Activated T-cell treated with anti-CD3 and anti-CD28 coated beads for 24 hours (primary cell): ENCODE measurements at regions not wholly inside any gene's neighbourhood (a gene's known extent, or its start where the extent isn't known, plus 50 kb on each side); places are given as distances from the start of the nearest gene placed in this dataset.
"Not testable (repeated sequence)": the region's sequence is repeated elsewhere in the genome, so short reads cannot be mapped to it uniquely, and the experiment has no call there.

Experiments
- DNase-seq: peaks from one replicate; pipeline ENCODE4 v3.0.0-alpha.2; 2020; ENCODE audit warnings: low read depth

DNA sequence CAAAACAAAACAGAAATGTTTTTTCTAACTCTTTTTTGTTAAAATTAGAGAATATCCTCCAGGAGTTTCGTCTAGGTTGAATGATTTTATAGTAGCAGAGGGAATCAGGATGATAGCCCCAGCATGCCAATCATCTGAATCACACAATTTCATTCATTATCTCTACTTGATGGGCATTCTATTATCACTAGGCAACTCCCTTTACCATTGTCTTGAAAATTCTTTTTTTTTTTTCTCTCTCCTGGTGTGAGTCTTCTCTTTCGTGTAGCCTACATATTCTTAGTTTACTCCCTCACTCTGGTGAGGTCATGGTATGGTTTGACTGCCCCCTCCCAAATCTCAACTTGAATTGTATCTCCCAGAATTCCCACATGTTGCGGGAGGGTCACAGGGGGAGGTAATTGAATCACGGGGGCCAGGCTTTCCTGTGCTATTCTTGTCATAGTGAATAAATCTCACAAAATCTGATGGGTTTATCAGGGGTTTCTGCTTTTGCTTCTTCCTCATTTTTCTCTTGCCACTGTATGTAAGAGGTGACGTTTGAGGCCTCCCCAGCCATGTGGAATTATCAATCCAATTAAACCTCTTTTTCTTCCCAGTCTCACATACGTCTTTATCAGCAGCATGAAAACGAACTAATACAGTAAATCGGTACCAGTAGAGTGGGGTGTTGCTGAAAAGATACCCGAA lies 105.0 kb downstream of the OTUD1 start:
- no peak for DNase-seq

DNA sequence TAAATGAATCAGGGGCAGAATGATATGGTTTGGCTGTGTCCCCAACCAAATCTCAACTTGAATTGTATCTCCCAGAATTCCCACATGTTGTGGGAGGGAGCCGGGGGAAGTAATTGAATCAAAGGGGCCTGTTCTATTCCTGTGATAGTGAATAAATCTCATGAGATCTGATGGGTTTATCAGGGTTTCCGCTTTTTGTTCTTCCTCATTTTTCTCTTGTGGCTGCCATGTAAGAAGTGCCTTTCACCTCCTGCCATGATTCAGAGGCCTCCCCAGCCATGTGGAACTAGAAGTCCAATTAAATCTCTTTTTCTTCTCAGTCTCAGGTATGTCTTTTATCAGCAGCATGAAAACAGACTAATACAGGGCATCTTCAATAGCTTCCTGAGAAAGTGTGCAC lies 107.0 kb downstream of the OTUD1 start:
- DNase-seq = not testable (repeated sequence)

DNA sequence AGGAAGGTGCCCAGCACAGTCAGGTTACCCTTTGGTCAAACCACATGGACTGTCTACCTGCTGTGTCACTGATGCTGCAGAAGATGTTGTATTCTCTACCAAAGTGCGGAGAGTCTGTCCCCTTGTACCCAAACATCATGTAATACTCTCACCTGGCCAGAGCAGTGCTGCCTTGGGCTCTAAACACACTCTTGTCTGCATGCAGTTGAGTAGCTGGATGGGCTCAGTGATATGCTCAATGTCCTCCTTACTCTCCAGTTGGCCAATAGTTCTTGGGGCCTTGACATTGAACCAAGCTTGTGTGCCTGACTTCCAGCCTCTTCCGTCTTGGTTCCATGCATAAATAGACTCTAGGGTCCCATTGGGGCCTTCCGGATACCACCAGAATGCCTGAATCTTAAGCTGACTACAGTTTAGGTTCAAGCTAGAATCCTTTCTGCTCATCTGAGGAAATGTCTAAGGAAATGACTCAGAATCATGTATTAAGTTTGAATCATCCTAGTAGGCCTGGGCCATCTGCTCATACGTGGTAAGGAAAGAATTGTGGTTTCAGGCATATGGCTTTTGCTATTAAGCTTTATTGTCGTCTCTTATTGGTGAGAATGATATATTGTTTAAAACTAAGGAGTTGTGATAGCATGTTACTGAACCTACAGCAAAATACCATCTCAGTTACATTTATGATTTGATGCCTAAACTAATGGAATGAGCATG lies 118.0 kb downstream of the OTUD1 start:
- DNase-seq = no peak

DNA sequence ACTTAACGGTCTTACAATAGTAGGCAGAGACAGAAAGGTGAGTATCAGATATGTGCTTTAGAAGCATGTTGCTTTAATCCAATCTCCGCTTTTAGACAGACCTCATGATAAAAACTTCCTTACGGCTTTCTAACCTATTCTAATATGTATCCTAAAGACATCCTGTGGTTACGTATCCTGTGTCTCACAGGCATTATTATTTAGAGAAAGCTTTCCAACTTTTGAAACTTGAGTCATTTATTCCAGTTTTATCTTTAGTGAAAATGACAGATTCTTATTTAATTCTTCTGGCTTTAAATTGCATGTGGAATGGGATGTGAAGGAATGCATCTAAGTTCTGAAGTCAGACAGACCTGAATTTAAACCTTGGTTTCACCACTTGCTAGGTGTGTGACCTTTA lies 118.9 kb downstream of the OTUD1 start:
- DNase-seq = no peak

DNA sequence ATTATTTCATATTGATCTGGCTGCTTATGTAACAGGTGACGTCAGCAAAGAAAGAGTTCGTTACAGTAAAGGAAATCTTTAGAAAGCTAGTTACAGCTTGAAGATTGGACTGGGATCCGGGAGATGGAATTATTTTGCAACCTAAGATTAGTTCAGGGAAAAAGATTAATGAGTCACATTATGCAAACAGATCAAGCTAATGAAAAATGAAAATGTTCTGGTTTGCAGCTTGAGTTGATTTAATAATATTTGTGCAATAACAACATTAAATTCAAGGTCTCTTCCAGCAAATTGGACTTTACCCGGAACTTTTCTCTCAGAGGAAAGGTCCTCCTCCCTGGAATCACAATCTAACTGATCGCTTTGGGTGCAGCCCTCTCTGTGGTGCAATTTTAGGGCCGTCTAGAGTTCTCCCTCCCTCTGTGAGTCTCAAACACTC lies 119.5 kb downstream of the OTUD1 start:
- no peak for DNase-seq

DNA sequence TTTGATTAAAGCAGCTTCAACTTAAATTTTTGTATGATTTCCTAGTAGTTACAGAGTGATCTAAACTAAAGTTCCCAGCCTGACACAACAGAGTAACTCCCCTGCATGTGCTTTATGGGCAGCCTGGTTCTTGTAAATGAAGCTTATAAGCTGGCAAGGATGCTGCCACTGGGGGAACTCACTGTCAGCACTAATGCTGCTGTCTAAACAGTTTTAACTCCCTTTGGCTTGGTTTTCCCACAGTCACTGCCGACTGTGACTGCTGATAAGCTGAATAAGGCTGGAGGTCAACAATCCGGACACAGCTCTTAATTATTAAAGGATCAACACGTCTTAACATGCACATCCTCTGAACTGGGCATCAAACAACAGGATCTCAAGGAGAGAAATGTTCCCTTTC lies 130.1 kb downstream of the OTUD1 start:
- no peak for DNase-seq

DNA sequence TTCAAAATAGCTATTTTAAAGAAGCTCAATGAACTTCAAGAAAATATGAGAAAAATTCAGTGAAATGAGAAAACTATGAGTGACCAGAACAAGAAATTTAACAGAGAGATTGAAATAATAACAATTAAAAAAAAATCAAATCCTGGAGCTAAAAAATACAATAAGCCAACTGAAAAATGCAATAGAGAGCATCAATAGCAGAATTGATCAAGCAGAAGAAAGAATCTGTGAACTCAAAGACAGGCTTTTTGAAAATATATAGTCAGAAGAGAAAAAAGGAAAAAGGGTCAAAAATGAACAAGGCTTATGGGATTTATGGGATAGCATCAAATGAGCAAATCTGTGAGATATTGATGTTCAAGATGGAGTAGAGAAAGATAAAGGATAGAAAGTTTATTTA lies 133.0 kb downstream of the OTUD1 start:
- no peak for DNase-seq

DNA sequence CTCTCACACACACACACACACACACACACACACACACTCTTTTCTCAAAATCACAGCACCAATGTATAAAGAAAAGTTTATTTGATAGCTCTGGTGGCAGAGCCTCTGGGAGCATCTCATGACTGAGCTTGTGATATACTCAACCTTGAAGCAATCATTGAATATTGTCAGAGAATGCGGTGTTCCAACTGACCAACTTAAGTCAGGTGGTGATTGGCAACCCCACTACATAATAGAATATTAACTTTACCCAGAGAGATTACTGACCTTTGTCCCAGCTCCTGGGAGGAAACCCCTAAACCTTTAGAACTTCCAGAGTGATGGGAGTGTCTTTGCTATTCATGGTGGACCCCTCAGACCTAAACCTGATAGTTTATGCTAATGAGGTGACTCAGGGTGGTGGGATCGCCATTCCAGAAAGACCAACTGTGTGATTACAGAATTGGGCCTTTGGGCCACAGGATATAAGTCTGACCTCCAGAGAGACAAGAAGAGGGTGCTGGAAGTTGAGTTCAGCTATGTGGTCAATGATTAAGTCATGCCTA lies 143.1 kb downstream of the OTUD1 start:
- DNase-seq = no peak

DNA sequence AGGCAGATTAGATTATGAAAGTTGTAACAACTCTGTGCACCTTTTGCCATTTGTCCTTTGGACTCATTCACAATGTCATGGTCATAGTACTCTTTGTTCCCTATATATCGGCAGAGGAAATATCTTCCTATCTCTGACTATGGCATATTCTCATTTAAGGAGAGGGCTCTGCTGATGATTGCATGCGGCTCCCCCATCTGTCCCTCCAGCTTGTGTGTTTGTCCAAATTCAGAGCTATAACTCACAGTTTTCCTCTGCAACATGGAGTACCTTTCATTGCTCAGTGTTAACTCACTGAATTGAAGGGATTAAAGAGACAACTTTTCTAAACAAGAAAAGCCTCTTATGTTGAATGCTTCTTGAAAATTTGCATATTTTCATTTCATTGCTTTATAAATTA lies 145.5 kb downstream of the OTUD1 start:
- DNase-seq = no peak

DNA sequence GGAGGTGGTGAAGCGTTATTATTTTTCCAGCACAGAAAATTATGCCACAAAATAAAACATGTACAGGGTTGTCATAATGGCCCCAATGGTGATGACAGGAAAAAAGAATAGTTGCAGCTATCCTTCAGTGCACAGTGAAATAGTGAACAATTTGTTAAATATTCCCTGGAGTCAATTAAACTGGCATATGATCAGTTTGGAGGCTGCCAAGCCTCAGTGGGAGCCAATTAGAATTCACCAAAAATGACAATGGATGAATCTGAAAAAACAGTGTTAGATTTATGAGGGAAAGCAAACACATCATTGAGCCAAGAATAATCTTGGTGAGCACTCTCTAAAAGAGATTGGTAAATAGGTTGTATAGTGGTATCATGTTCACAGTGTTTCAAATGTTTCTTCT lies 146.3 kb downstream of the OTUD1 start:
- DNase-seq = no peak

DNA sequence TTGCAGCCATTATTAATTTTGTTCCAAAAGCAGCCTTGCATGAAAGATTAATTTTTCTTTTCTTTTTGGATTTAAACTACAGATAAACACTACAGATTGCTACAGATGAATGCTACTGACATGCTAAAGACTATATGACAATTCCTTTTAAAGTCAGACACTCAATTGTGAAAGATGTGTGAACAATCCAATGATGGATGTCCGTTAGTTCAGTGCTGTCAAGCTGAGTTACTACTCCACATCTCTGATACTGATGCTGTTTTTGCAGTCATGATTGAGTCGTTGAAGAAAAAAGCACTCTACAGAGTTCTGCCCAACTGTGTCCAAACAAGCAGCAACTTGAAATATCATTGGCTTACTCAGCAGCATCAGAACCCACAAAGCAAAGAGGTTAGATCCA lies 146.8 kb downstream of the OTUD1 start:
- DNase-seq = no peak

DNA sequence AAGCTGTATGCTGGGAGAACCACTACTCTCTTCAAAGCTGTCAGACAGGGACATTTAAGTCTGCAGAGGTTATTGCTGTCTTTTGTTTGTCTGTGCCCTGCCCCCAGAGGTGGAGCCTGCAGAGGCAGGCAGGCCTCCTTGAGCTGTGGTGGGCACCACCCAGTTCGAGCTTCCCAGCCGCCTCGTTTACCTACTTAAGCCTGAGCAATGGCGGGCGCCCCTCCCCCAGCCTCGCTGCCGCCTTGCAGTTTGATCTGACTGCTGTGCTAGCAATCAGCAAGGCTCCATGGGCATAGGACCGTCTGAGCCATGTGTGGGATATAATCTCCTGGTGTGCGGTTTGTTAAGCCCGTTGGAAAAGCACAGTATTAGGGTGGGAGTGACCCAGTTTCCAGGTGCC lies 156.4 kb downstream of the OTUD1 start:
- not testable (repeated sequence) for DNase-seq

DNA sequence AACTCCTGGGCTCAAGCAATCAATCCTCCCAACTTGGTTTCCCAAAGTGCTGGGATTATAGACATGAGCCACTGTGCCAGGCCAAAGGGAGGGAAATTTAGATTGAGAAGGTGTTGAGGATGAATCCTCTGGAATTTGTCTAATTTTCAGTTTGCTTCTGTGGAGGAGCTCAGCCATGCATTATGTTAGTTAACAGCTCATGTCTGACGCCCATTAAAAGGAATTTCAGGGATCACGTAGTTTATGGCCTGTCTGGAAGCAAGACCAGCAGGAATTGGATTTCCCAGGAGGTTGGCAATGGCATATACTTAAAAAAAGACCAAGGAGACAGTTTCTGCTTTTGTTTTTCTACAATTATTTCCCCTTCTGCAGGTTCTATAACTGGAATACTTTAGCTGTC lies 165.7 kb downstream of the OTUD1 start:
- DNase-seq = no peak

DNA sequence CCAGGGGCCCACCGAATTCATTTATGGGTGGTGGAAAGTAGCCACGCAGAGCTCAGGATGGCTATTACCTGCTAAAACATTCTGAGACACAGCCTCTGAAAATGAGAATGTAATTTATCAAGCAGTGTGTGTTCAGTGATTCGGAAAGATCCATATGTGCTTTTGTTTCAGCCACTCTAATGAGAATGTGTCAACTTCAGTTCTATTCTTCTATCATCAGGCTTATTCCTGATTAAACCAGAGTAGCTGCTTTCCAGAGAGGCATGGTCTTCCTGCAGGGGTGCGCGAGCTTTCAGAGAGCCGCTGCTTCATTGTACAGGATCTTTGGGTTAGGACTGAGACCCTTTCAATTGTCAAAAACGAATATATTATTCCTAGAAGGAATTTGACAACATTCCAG lies 167.6 kb downstream of the OTUD1 start:
- no peak for DNase-seq

DNA sequence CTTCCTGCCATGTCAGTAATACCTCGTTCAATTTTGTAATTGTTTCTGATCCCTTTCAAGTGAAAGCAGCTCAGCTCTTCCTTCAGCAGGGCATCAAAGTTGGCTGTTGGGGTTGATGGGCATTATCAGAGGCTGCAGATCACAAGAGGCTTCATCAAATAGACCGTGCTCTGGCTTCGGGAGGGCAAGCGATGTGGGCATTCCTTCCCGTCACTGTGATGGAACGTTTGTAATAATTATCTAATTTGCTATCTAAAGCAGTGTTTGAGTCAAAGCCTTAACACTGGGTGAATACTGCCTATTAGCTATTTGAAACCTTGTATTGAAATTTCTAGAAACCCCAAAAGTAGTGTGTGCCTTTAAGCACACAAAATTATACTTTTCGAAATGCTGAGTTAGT lies 170.1 kb downstream of the OTUD1 start:
- no peak for DNase-seq

DNA sequence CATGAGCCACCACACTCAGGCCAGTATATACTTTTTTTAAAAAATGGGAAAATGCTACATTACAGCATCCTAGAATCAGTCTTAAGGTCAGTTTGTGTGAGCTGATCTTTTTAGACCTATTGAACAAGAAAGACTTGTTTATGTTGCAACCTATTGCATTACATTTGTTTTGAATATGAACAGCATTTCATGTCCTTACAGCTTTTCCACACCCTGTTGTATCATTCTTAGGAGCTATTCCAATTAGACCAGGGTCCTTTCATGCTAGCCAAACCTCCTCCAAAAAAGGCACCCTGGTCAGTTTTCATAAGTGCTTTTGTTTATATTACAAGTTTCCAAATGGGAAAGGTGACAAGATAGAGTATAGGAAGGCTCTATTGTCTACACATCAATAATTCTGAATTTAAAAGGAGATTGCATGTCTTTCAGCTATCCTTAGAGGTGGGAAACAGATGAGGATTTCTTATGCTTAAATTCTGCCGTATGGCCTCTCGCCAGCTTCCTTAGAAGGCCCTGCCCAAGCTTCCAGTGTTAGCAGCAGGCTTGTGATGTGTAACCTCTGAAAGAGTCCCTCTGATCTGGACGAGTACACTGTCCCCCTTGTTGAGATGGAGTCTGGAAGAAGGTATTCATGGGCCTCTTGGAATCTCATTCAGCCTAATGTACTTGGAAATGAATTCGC lies 171.9 kb downstream of the OTUD1 start:
- DNase-seq = no peak

DNA sequence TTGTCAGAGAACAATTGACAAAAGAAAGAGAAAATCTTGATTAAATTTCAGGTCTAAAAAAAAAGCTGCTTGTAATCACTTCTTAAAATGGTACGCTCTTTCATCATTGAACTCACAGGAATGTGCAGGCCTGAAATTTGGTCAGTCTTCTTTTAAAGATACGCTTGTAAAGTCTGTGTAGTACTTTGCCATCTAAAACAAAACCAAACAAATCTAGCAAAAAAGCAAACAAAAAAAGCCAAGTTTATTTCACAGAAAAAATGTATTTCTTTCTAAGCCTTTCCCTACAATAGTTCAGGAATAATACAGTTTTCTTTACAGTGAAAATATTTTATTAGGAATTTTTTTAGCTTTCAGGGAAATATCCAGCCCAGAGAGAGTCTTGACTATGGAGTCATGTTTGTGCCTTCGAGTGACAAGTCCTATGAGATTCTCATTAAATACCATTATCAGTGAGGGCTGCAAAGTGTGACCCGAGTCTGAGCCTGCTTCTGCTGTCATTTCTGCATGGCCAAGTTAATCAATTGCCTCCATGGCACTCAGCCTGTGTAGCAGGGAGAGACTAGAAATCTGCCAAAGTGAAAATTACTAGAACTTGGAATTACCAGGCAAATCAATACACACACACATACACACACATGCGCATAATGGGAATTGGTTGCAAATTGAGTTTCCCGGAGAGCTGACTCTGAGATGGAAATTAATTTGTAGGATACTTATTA lies 172.6 kb downstream of the OTUD1 start:
- no peak for DNase-seq

DNA sequence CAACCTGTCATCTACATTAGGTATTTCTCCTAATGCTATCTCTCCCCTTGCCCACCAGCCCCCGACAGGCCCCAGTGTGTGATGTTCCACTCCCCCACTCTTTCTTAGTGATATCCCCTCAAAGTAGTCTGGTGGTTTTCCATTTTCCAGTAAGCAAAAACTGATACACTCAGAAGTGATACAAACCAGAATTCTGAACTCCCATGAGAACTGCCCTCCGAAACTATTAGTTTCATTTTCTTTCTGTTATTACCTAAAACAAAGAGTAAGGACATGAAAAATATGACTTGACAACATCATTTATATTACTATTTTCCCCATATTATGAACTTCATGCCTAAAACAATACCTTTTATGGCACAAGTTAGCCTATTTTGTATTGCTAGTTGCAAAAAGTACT lies 175.0 kb downstream of the OTUD1 start:
- no peak for DNase-seq

DNA sequence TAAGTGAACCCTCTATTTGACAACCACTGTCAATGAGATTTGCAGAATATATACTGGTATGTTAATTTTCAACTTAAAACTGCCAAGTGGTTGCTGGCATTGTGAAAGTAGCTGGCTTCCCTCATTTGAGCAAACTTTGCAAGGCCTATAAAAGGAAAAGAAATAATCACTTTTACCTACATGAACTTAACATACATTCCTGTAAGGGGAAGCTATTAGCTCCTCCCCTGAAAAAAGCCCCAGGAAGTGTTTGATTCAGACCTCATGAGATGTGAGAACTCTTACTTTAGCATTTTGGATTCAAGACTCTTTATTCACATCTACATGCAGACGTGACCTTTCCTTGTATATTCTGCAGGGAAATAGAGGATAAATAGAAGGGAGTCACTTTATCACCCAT lies 175.6 kb downstream of the OTUD1 start:
- DNase-seq = no peak

DNA sequence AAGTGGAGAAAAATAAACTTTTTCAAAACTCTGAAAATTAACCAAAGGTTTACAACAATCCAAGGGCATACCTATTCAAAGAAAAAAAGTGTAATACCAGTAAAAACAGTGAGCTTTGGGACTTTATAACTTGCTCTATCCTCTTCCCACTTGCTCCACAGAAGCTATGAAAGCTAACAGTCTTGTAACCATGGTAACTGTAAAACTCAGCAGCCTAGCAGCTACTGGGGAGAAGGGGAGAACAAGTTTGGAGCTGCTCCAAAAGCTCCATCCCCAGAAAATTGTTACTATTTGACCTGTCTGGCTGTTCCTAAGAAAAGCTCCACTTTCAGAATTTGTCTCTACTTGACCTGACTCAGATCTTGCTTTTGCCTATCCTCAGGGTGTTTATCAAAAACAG lies 191.5 kb downstream of the OTUD1 start:
- no peak for DNase-seq

DNA sequence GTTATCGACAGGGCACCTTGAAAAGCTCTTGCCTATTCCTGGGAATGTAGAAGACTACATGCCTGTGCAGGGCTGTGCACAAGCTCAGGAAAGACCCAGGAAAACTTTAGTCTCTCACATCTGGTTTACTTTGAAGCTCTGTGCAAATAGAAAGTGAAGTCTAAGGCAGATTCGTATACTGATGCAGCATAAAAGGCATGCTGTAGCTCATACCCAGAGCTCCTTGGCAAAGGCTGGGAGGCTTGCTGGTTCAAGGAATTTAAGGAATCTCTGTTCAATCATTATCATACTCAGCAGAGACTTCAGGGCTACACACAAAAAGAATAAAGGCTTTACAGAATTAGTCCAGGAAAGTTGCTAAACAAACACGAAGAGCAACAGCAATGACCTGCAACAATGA lies 192.0 kb downstream of the OTUD1 start:
- no peak for DNase-seq

DNA sequence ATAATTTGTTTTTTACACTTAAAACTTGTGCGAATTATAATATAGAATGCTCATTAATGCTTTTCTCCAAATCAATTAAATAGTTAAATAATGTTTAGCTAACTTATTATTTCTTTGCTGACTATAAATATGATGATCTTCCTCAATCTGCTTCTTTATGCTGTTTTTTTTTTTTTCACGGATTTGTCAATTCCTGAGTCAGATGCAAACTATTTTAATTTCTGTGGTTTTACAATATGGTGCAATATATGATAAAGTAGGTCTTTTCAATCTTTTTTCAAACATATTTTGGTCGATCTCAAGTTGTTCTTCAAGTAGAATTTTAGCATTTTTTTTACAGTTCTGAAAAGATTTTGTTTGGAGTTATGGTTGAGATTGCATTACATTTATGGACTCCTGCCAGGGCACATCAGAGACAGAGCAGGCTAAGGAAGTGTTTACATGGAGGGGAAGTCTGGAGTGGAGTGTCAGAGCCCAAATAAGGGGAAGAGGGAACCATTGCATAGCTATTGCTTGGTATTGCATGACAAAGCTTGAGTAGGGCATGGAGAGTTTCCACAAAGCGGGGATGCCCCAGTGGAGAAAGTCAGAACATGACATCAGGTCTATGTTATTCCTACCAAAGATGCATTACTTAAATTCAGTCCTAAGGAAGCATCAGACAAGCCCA lies 204.4 kb downstream of the OTUD1 start:
- no peak for DNase-seq
